Medulla oblongata (tissue), 1 donor: ENCODE measurements at regions not wholly inside any gene's neighbourhood (a gene's known extent, or its start where the extent isn't known, plus 50 kb on each side); places are given as distances from the start of the nearest gene placed in this dataset.

Experiments used
- DNase-seq: peaks from one replicate; pipeline ENCODE4 v3.0.0-alpha.2; 2015; ENCODE audit errors: extremely low spot score

GRCh38 chr1:199693724-199694123 lies 333.8 kb upstream of the NR5A2 start:
- no peak for DNase-seq

GRCh38 chr1:199696225-199696624 lies 331.3 kb upstream of the NR5A2 start:
- no peak for DNase-seq

GRCh38 chr1:199698222-199698621 lies 329.3 kb upstream of the NR5A2 start:
- no peak for DNase-seq

- no peak for DNase-seq
Observed at GRCh38 chr1:199700551-199700950, 327.0 kb upstream of the NR5A2 start.

GRCh38 chr1:199701726-199702125 lies 325.8 kb upstream of the NR5A2 start:
- no peak for DNase-seq

GRCh38 chr1:199704231-199704630 lies 323.3 kb upstream of the NR5A2 start:
- DNase-seq, result no peak

- DNase-seq, result no peak
Observed at GRCh38 chr1:199705825-199706224, 321.7 kb upstream of the NR5A2 start.

GRCh38 chr1:199706826-199707606 lies 320.5 kb upstream of the NR5A2 start:
- no peak for DNase-seq

GRCh38 chr1:199710974-199711373 lies 316.5 kb upstream of the NR5A2 start:
- DNase-seq, result no peak

GRCh38 chr1:199716729-199717128 lies 310.8 kb upstream of the NR5A2 start:
- no peak for DNase-seq

GRCh38 chr1:199719156-199719842 lies 308.2 kb upstream of the NR5A2 start:
- DNase-seq, result no peak

- no peak for DNase-seq
Observed at GRCh38 chr1:199720496-199720895, 307.0 kb upstream of the NR5A2 start.

- DNase-seq, result no peak
Observed at GRCh38 chr1:199721001-199721400, 306.5 kb upstream of the NR5A2 start.

- DNase-seq, result no peak
Observed at GRCh38 chr1:199723250-199723956, 304.1 kb upstream of the NR5A2 start.

- no peak for DNase-seq
Observed at GRCh38 chr1:199724049-199724448, 303.5 kb upstream of the NR5A2 start.

- DNase-seq, result no peak
Observed at GRCh38 chr1:199725002-199725565, 302.4 kb upstream of the NR5A2 start.

GRCh38 chr1:199727682-199728081 lies 299.8 kb upstream of the NR5A2 start:
- no peak for DNase-seq

GRCh38 chr1:199728345-199728744 lies 299.2 kb upstream of the NR5A2 start:
- DNase-seq, result no peak

GRCh38 chr1:199733125-199733524 lies 294.4 kb upstream of the NR5A2 start:
- DNase-seq, result no peak

GRCh38 chr1:199734186-199734585 lies 293.3 kb upstream of the NR5A2 start:
- DNase-seq, result no peak

- DNase-seq, result no peak
Observed at GRCh38 chr1:199735660-199736059, 291.9 kb upstream of the NR5A2 start.

GRCh38 chr1:199736646-199737045 lies 290.9 kb upstream of the NR5A2 start:
- no peak for DNase-seq
